Central memory CD8-positive, alpha-beta T cell (primary cell): ENCODE measurements at regions not wholly inside any gene's neighbourhood (a gene's known extent, or its start where the extent isn't known, plus 50 kb on each side); places are given as distances from the start of the nearest gene placed in this dataset.

Experiments
- ATAC-seq: fragments of 150-1000 bp; cut with Tn5 transposase; replicated peaks from 2 replicates; pipeline ENCODE4 v1.10.0; 2022; ENCODE audit warnings: mild to moderate bottlenecking, moderate FRiP score, moderate number of reproducible peaks; ENCODE audit not compliant: poor library complexity, severe bottlenecking; ENCODE audit errors: extremely low read depth
- DNase-seq, 2 donors: peaks; one replicate each; pipeline ENCODE4 v3.0.0; 2021; ENCODE audit warnings: low spot score in 2 of 2
- H3K27ac Mint-ChIP-seq: one replicate; pipeline ENCODE4 v1.8.0; 2022; ENCODE audit warnings: low read depth, mild to moderate bottlenecking, moderate library complexity, mixed read lengths
- H3K27me3 Mint-ChIP-seq: one replicate; pipeline ENCODE4 v1.8.0; 2022; ENCODE audit warnings: mixed read lengths
- H3K36me3 Mint-ChIP-seq: one replicate; pipeline ENCODE4 v1.8.0; 2022; ENCODE audit warnings: mild to moderate bottlenecking, moderate library complexity, mixed read lengths; ENCODE audit not compliant: insufficient read depth
- H3K4me1 Mint-ChIP-seq: one replicate; pipeline ENCODE4 v1.8.0; 2022; ENCODE audit warnings: mixed read lengths
- H3K4me3 Mint-ChIP-seq: one replicate; pipeline ENCODE4 v1.8.0; 2022; ENCODE audit warnings: mild to moderate bottlenecking, moderate library complexity, mixed read lengths
- H3K9me3 Mint-ChIP-seq: one replicate; pipeline ENCODE4 v1.8.0; 2022; ENCODE audit warnings: mixed read lengths

- Mint-ChIP-seq H3K4me3 (no peak overlapping the region), H3K27me3 (no peaks in the 10 kb centered on the region), H3K9me3 (peaks cover 22% of the 10 kb centered on the region), H3K36me3 (no peaks in the 10 kb centered on the region), H3K4me1 (no peaks in the 10 kb centered on the region), H3K27ac (no peak overlapping the region)
- no peak for DNase-seq
- ATAC-seq = no peak
Observed at GRCh38 chr18:29596959-29597358, 1420.0 kb upstream of the CDH2 start.

GRCh38 chr18:29594493-29594892, 1417.6 kb upstream of the CDH2 start:
- Mint-ChIP-seq H3K4me1 (no peaks in the 10 kb centered on the region), H3K27ac (no peak overlapping the region), H3K27me3 (no peaks in the 10 kb centered on the region), H3K9me3 (peaks cover 22% of the 10 kb centered on the region), H3K4me3 (no peak overlapping the region), H3K36me3 (no peaks in the 10 kb centered on the region)
- ATAC-seq = no peak
- DNase-seq = no peak

GRCh38 chr18:29588446-29589100, 1411.6 kb upstream of the CDH2 start:
- no peaks in the 10 kb centered on the region for H3K27me3 Mint-ChIP-seq
- no peak overlapping the region for H3K4me3 Mint-ChIP-seq
- no peak for ATAC-seq
- H3K9me3 Mint-ChIP-seq = peaks cover 37% of the 10 kb centered on the region
- no peak for DNase-seq
- H3K36me3 Mint-ChIP-seq = peaks cover 3% of the 10 kb centered on the region
- no peak overlapping the region for H3K27ac Mint-ChIP-seq
- no peaks in the 10 kb centered on the region for H3K4me1 Mint-ChIP-seq

GRCh38 chr18:29586210-29586609, 1409.3 kb upstream of the CDH2 start:
- Mint-ChIP-seq H3K36me3 (peaks cover 3% of the 10 kb centered on the region), H3K4me1 (no peaks in the 10 kb centered on the region), H3K9me3 (peaks cover 29% of the 10 kb centered on the region), H3K27me3 (no peaks in the 10 kb centered on the region), H3K4me3 (no peak overlapping the region), H3K27ac (no peak overlapping the region)
- DNase-seq (no peak), ATAC-seq (no peak)

- H3K27ac Mint-ChIP-seq = no peak overlapping the region
- ATAC-seq (no peak), DNase-seq (no peak)
- no peaks in the 10 kb centered on the region for H3K27me3 Mint-ChIP-seq
- no peaks in the 10 kb centered on the region for H3K4me1 Mint-ChIP-seq
- H3K4me3 Mint-ChIP-seq = no peak overlapping the region
- H3K9me3 Mint-ChIP-seq = peaks cover 10% of the 10 kb centered on the region
- no peaks in the 10 kb centered on the region for H3K36me3 Mint-ChIP-seq
Observed at GRCh38 chr18:29560270-29560669, 1383.3 kb upstream of the CDH2 start.

GRCh38 chr18:29556070-29556469, 1379.1 kb upstream of the CDH2 start:
- Mint-ChIP-seq H3K36me3 (no peaks in the 10 kb centered on the region), H3K9me3 (peaks cover 5% of the 10 kb centered on the region), H3K27ac (no peak overlapping the region), H3K4me1 (no peaks in the 10 kb centered on the region), H3K4me3 (no peak overlapping the region), H3K27me3 (no peaks in the 10 kb centered on the region)
- DNase-seq (no peak), ATAC-seq (no peak)

GRCh38 chr18:29549759-29550158, 1372.8 kb upstream of the CDH2 start:
- Mint-ChIP-seq H3K9me3 (peaks cover 1% of the 10 kb centered on the region), H3K36me3 (no peaks in the 10 kb centered on the region), H3K4me3 (no peak overlapping the region), H3K27ac (no peak overlapping the region), H3K4me1 (no peaks in the 10 kb centered on the region), H3K27me3 (no peaks in the 10 kb centered on the region)
- DNase-seq (no peak), ATAC-seq (no peak)

- no peak overlapping the region for H3K4me3 Mint-ChIP-seq
- no peaks in the 10 kb centered on the region for H3K36me3 Mint-ChIP-seq
- ATAC-seq (no peak), DNase-seq (no peak)
- no peak overlapping the region for H3K27ac Mint-ChIP-seq
- no peaks in the 10 kb centered on the region for H3K27me3 Mint-ChIP-seq
- peaks cover 6% of the 10 kb centered on the region for H3K9me3 Mint-ChIP-seq
- no peaks in the 10 kb centered on the region for H3K4me1 Mint-ChIP-seq
Observed at GRCh38 chr18:29547626-29548025, 1370.7 kb upstream of the CDH2 start.

- Mint-ChIP-seq H3K36me3 (no peaks in the 10 kb centered on the region), H3K4me1 (no peaks in the 10 kb centered on the region), H3K27ac (no peak overlapping the region), H3K27me3 (no peaks in the 10 kb centered on the region), H3K4me3 (no peak overlapping the region), H3K9me3 (peaks cover 12% of the 10 kb centered on the region)
- DNase-seq (no peak), ATAC-seq (no peak)
Observed at GRCh38 chr18:29540548-29540947, 1363.6 kb upstream of the CDH2 start.

GRCh38 chr18:29531746-29532145, 1354.8 kb upstream of the CDH2 start:
- no peak for DNase-seq
- Mint-ChIP-seq H3K27ac (no peak overlapping the region), H3K27me3 (no peaks in the 10 kb centered on the region), H3K4me1 (no peaks in the 10 kb centered on the region), H3K9me3 (peaks cover 18% of the 10 kb centered on the region), H3K4me3 (no peak overlapping the region), H3K36me3 (no peaks in the 10 kb centered on the region)
- ATAC-seq = no peak

GRCh38 chr18:29523371-29523770, 1346.4 kb upstream of the CDH2 start:
- Mint-ChIP-seq H3K4me3 (no peak overlapping the region), H3K9me3 (peaks cover 22% of the 10 kb centered on the region)
- ATAC-seq = no peak

GRCh38 chr18:29512761-29513160, 1335.8 kb upstream of the CDH2 start:
- Mint-ChIP-seq H3K36me3 (no peaks in the 10 kb centered on the region), H3K27me3 (no peaks in the 10 kb centered on the region), H3K4me3 (no peak overlapping the region), H3K9me3 (peaks cover 18% of the 10 kb centered on the region), H3K4me1 (no peaks in the 10 kb centered on the region), H3K27ac (no peak overlapping the region)
- DNase-seq (no peak), ATAC-seq (no peak)

More at GRCh38 chr18:29523371-29523770, 1346.4 kb upstream of the CDH2 start:
- no peak for DNase-seq
- Mint-ChIP-seq H3K4me1 (no peaks in the 10 kb centered on the region), H3K36me3 (no peaks in the 10 kb centered on the region), H3K27me3 (no peaks in the 10 kb centered on the region), H3K27ac (no peak overlapping the region)

- Mint-ChIP-seq H3K27ac (no peak overlapping the region), H3K4me3 (no peak overlapping the region), H3K36me3 (no peaks in the 10 kb centered on the region), H3K4me1 (no peaks in the 10 kb centered on the region), H3K9me3 (peaks cover 19% of the 10 kb centered on the region), H3K27me3 (no peaks in the 10 kb centered on the region)
- ATAC-seq (no peak), DNase-seq (no peak)
Observed at GRCh38 chr18:29512203-29512602, 1335.3 kb upstream of the CDH2 start.
